ENCODE measurements at regions not wholly inside any gene's neighbourhood (a gene's known extent, or its start where the extent isn't known, plus 50 kb on each side); places are given as distances from the start of the nearest gene placed in this dataset.
"Not testable (repeated sequence)": the region's sequence is repeated elsewhere in the genome, so short reads cannot be mapped to it uniquely, and the experiment has no call there.

GRCh38 chr3:96347289-96347688 lies 467.1 kb upstream of the EPHA6 start:
- no peaks in the 10 kb centered on the region for H3K9me3 Mint-ChIP-seq
- no peak for TF ChIP-seq CTCF (conservative IDR thresholded peaks at IDR 0.05)
- no peaks in the 10 kb centered on the region for H3K36me3 Mint-ChIP-seq
- H3K4me3 Mint-ChIP-seq = no peak overlapping the region
- no peak overlapping the region for H3K27ac Mint-ChIP-seq
- H3K4me1 Mint-ChIP-seq (ENCODE audit: unreplicated experiment) = no peaks in the 10 kb centered on the region
- no peaks in the 10 kb centered on the region for H3K27me3 Mint-ChIP-seq
- DNase-seq (ENCODE audit: extremely low spot score, unreplicated experiment) = no peak

DNA sequence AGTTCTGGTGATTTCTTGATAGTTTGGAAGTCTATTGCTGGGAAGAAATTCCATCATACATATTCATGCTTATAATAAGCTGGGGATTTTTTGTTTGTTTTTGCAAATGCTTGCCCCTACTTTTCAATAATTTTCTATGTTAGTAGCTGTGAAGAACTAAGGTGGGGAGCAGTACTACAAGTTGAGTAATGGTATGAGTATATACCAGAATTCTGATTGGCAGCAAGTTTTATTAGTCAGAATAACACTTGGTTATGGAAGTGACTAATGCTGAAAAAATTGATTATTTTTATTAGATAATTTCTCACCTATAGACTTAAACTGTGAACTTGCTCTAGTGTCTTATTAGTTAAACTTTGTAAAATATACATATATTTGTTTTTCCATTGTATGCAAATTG lies 462.8 kb upstream of the EPHA6 start:
- not testable (repeated sequence) for H3K27ac Mint-ChIP-seq; H3K27me3 Mint-ChIP-seq; H3K9me3 Mint-ChIP-seq; H3K4me3 Mint-ChIP-seq; H3K4me1 Mint-ChIP-seq (ENCODE audit: unreplicated experiment); H3K36me3 Mint-ChIP-seq; DNase-seq (ENCODE audit: extremely low spot score, unreplicated experiment)

DNA sequence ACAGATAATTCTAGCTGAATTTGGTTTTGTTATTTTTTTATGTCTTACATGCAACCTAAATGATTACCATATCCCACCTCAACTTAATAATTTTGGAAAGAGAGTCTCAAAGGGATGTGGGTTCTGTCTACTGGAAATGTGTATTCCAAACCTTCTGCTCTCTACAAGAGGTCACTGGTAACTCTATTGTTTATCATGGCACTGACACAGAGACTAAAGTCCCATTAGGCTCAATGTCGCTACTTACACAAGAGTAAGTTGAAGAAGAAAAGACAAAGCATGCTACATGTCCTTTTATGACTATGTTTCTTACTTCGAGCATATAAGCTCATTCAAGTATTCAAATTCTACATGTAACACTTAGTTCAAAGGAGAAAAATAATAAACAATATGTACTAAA lies 460.3 kb upstream of the EPHA6 start:
- TF ChIP-seq CTCF (conservative IDR thresholded peaks at IDR 0.05) = no peak
- Mint-ChIP-seq H3K27ac (no peak overlapping the region), H3K9me3 (no peaks in the 10 kb centered on the region), H3K36me3 (no peaks in the 10 kb centered on the region), H3K4me1 (ENCODE audit: unreplicated experiment) (no peaks in the 10 kb centered on the region), H3K4me3 (no peak overlapping the region), H3K27me3 (no peaks in the 10 kb centered on the region)
- DNase-seq (ENCODE audit: extremely low spot score, unreplicated experiment) = no peak

- Mint-ChIP-seq H3K9me3 (no peaks in the 10 kb centered on the region), H3K36me3 (no peaks in the 10 kb centered on the region), H3K27me3 (no peaks in the 10 kb centered on the region), H3K27ac (no peak overlapping the region), H3K4me1 (ENCODE audit: unreplicated experiment) (no peaks in the 10 kb centered on the region), H3K4me3 (no peak overlapping the region)
- no peak for TF ChIP-seq CTCF (conservative IDR thresholded peaks at IDR 0.05)
- DNase-seq (ENCODE audit: extremely low spot score, unreplicated experiment) = no peak
Observed at GRCh38 chr3:96354742-96355141, 459.7 kb upstream of the EPHA6 start.

- no peak for TF ChIP-seq CTCF (conservative IDR thresholded peaks at IDR 0.05)
- no peaks in the 10 kb centered on the region for H3K36me3 Mint-ChIP-seq
- no peaks in the 10 kb centered on the region for H3K4me1 Mint-ChIP-seq (ENCODE audit: unreplicated experiment)
- no peaks in the 10 kb centered on the region for H3K9me3 Mint-ChIP-seq
- no peak overlapping the region for H3K27ac Mint-ChIP-seq
- no peak for DNase-seq (ENCODE audit: extremely low spot score, unreplicated experiment)
- H3K4me3 Mint-ChIP-seq = no peak overlapping the region
- no peaks in the 10 kb centered on the region for H3K27me3 Mint-ChIP-seq
Observed at GRCh38 chr3:96361241-96361640, 453.2 kb upstream of the EPHA6 start.

DNA sequence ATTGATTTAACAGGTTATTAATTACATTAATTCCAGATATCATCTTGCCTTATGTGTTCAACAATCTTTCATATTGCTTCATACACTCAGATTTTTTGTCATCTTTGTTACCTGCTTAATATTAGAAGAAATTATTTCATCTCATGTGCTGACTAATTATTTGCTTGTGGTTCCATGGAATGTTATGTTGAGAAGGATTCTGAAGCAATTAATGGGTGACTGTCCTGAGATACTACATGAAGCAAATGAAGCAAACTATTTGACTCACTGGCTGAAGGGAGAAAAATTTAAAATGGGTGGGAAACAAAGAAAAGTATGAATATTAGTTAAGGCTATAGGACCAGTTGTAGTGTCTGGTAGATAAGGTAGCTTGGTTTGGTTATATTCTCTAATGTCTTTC lies 443.8 kb upstream of the EPHA6 start:
- no peak for TF ChIP-seq CTCF (conservative IDR thresholded peaks at IDR 0.05)
- Mint-ChIP-seq H3K27me3 (no peaks in the 10 kb centered on the region), H3K4me1 (ENCODE audit: unreplicated experiment) (no peaks in the 10 kb centered on the region), H3K36me3 (no peaks in the 10 kb centered on the region), H3K27ac (no peak overlapping the region), H3K4me3 (no peak overlapping the region), H3K9me3 (no peaks in the 10 kb centered on the region)
- no peak for DNase-seq (ENCODE audit: extremely low spot score, unreplicated experiment)

All from type B pancreatic cell (in vitro differentiated cells).